HepG2 (cell line): ENCODE measurements at regions not wholly inside any gene's neighbourhood (a gene's known extent, or its start where the extent isn't known, plus 50 kb on each side); places are given as distances from the start of the nearest gene placed in this dataset.

Experiments used
- BRF2 ChIP-seq: sonication (generic); formaldehyde crosslinking; IDR thresholded peaks from 2 replicates; pipeline ENCODE4 v1.8.1; 2022; ENCODE audit warnings: mild to moderate bottlenecking, missing genetic modification reagents
- MAFK ChIP-seq, 2 experiments: IDR thresholded peaks in 1 of 2; conservative IDR thresholded peaks in 1 of 2; 2 replicates each; pipeline ENCODE4 v1.6.1; 2011; ENCODE audit warnings: improper control_type of control experiment in 2 of 2, low read length in 2 of 2
- NR2F2 ChIP-seq: IDR thresholded peaks from 2 replicates; pipeline ENCODE4 v1.6.1; 2012; ENCODE audit warnings: low read depth, inconsistent platforms, borderline replicate concordance
- ZNF451 ChIP-seq: sonication (generic); formaldehyde crosslinking; IDR thresholded peaks from 2 replicates; pipeline ENCODE4 v1.5.0; 2020; ENCODE audit warnings: mild to moderate bottlenecking, missing genetic modification reagents

- TF ChIP-seq NR2F2 (no peak), BRF2 (CRISPR knock-in tag) (no peak), MAFK (conservative IDR thresholded peaks at IDR 0.05 in 1 of 2, IDR thresholded peaks at IDR 0.05 in 1 of 2; ENCODE audit: low read length in 2 of 2) (no peak), ZNF451 (CRISPR knock-in tag) (no peak)
These were observed 247.2 kb downstream of the TEX29 start for GRCh38 chr13:111567637-111568036.
